KBM-7 (cell line): ENCODE measurements at regions not wholly inside any gene's neighbourhood (a gene's known extent, or its start where the extent isn't known, plus 50 kb on each side); places are given as distances from the start of the nearest gene placed in this dataset.
A peak's percentile ranks its signal among the peaks of the same experiment; 100 is the strongest.
"Not testable (repeated sequence)": the region's sequence is repeated elsewhere in the genome, so short reads cannot be mapped to it uniquely, and the experiment has no call there.

Experiments
- DNase-seq: peaks from one replicate; pipeline ENCODE4 v3.0.0-alpha.2; 2015
- in situ Hi-C: fragments of 300-500 bp; cut with MboI; formaldehyde crosslinking; loops from 2 replicates; pipeline ENCODE4 v1.14.3; 2020; ENCODE audit warnings: low sequenced_read_pairs, low pct_unique_long_range_greater_than_20kb, mixed read lengths

DNA sequence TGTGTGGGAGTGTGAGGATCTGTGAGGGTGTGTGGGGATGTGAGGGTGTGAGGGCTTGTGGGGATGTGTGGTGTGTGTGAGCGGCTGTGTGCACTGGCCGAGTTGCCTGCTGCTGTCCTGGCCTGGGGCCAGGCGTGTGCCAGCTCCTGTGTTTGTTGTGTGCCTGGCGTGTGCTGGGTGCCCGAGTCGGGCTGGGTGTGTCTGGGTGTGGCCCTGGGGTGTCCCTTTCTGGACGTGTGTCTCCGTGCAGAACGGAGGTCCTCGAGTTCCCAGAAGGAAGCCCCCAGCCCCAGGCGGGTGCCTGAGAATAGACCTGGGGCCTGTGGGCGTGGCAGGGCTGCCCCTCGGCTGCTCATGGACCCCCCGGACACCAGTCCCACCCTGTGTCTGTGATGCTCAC, 157.7 kb downstream of the TMEM121 start:
- DNase-seq, in situ Hi-C loops: not testable (repeated sequence)

DNA sequence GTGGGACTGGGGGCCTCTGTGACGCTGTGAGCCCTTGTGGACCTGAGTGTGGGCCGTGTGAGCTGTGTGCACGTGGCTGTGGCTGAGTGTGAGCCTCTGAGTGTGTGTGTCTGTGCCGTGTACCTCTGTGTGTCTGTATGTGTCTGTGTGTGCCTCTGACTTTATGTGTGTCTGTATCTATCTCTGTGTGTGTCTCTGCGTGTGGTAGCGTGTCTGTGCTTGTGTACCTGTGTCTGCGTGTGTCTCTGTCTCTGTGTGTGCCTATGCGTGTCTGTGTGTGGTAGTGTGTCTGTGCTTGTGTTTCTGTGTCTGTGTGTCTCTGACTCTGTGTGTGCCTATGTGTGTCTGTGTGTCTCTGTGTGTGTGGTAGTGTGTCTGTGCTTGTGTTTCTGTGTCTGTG, 158.2 kb downstream of the TMEM121 start:
- in situ Hi-C loops, DNase-seq: not testable (repeated sequence)

DNA sequence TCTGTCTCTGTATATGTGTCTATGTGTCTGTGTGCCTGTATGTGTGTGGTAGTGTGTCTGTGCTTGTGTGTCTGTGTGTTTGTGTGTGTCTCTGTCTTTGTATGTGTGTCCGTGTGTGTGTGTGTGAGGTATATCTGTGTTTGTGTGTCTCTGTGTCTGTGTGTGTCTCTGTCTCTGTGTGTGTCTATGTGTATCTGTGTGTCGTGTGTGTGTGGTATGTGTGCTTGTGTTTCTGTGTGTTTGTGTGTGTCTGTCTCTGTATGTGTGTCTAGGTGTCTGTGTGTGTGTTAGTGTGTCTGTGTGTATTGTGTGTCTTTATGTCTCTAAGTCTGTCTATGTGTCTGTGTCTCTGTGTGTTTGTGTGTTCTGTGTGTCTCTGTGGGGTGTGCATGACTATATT, 158.6 kb downstream of the TMEM121 start:
- DNase-seq, result no peak
- in situ Hi-C loops, result no loop called here

DNA sequence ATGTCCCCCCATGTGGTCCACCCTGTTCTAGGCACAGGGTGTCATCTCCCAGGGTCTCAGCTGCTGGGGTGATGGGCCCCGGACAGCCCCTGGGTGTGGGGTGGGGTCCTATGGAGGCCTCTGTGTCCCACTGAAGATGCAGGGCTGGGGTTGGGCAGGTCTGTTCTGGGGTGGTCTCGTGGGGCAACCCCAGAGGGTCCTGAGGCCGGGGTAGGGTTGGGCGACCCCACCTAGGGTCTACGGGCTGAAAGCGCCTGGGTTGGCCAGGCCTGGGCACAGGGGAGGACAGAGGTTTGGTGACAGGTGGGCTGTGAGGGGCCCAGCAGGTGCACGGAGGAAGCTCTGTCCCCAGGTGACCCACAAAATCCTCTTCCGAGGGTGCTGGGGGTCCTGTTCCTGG, 159.2 kb downstream of the TMEM121 start:
- DNase-seq, in situ Hi-C loops: not testable (repeated sequence)

GRCh38 chr14:105686050-105686449, 159.7 kb downstream of the TMEM121 start:
- in situ Hi-C loops, DNase-seq: not testable (repeated sequence)

GRCh38 chr14:105686462-105687170, 160.2 kb downstream of the TMEM121 start:
- in situ Hi-C loops, DNase-seq: not testable (repeated sequence)

DNA sequence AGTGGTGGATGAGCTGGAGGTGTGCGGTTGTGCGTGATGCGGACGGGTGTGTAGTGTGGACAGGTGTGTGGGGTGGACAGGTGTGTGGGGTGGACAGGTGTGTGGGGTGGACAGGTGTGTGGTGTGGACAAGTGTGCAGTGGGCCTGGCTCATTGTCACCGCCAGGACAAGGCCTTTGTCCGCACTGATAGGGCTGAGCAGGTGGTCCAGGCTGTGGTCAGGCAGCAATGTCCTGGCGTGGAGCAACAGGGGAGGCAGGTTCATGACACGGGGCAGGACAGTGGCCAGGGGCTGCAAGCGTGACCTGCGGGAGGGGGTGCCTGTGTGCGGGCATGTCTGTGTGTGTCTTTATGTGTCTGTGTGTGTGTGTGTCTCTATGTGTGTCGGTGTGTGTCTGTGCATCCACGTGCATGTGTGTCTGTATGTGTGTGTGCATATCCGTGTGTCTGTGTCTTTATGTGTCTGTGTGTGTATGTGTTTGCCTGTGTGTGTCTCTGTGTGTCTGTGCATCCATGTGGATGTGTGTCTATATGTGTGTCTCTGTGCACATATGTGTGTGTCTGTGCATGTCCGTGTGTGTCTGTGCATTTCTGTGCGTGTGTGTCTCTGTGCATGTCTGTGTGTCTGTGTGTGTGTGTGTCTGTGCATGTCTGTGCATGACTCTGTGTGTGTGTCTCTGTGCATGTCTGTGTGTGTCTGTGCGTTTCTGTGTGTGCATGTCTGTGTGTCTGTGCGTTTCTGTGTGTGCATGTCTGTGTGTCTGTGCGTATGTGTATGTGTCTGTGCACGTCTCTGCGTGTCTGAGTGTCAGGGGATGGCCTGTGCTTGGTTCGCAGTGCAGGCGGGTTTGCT, 161.0 kb downstream of the TMEM121 start:
- in situ Hi-C loops, DNase-seq: not testable (repeated sequence)

- peak; percentile 45 for DNase-seq
- in situ Hi-C loops, result not testable (repeated sequence)
These were observed 161.6 kb downstream of the TMEM121 start for GRCh38 chr14:105688023-105688351.

DNA sequence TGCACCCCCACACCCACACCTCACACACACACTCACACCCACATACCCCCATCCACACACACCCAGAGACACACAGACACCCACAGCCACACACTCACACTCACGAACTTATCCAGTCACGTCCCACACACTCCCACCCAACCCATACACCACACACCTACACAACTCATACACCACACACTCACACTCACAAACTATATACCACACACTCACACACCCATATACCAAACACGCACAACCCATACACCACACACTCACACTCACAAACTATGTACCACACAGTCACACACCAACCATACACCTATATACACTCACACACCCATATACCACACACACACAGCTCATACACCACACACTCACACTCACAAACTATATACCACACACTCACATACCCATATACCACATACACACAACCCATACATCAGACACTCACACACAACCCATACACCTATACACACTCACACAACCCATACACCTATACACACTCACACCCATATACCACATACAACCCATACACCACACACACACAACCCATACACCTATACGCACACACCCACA, 162.4 kb downstream of the TMEM121 start:
- DNase-seq, in situ Hi-C loops: not testable (repeated sequence)

DNA sequence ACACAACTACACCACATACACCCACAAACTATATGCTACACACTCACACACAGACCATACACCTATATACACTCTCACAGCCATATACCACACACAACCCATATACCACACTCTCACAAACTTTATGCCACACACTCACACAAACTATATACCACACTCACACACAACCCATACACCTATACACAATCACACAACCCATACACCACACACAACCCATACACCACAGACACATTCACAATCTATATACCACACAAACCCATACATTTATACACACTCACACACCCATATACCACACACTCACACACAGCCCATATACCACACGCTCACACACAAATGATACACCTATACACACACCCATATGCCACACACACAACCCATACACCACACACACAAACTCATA, 163.3 kb downstream of the TMEM121 start:
- DNase-seq, result no peak
- in situ Hi-C loops, result loop anchor here (5.0 kb wide), 1 partner anchor 117 kb away; no protein-coding TSS in a partner anchor

- DNase-seq, result no peak
These were observed 164.3 kb downstream of the TMEM121 start for GRCh38 chr14:105690671-105691070.

DNA sequence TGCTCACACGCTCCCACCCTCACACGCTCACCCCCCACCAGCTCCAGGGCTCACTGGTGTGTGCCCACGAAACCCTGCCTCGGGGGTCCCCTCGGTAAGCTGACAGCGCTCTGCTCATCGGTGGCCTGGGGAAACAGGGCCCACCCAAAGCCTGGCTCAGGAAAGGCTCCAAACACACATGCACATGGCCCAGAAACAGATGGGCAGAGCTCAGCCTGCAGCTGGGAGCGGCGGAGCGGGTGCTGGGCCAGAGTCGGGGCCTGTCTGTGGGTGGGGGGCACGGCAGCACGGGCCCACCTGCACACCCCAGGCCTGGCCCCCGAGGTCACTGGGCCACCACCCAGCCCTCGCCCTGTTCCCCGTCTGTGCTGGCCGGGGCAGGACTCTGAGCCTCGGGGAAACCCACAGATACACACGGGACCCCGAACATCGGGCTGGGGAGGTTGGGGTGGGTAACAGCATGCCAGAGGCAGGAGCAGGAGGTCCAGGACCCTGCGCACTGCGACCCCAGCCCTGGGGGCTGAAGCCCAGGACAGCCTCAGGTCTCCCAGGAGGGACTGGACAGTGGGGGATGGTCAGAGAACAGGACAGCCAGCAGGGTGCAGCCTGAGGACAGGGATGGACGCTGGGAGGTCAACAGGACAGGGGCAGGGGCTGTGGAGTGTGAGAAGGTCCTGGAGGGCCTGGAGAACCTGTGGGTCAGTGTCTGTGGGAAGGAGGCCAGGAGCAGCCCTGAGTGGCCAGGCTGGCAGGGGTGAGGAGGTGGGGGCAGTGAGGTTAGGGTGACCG, 165.1 kb downstream of the TMEM121 start:
- in situ Hi-C loops, result loop anchor here (5.0 kb wide), 1 partner anchor 119 kb away; no protein-coding TSS in a partner anchor
- DNase-seq, result not testable (repeated sequence)

More at GRCh38 chr14:105690671-105691070, 164.3 kb downstream of the TMEM121 start:
- in situ Hi-C loops, result loop anchor here (5.0 kb wide), 1 partner anchor 118 kb away; no protein-coding TSS in a partner anchor

DNA sequence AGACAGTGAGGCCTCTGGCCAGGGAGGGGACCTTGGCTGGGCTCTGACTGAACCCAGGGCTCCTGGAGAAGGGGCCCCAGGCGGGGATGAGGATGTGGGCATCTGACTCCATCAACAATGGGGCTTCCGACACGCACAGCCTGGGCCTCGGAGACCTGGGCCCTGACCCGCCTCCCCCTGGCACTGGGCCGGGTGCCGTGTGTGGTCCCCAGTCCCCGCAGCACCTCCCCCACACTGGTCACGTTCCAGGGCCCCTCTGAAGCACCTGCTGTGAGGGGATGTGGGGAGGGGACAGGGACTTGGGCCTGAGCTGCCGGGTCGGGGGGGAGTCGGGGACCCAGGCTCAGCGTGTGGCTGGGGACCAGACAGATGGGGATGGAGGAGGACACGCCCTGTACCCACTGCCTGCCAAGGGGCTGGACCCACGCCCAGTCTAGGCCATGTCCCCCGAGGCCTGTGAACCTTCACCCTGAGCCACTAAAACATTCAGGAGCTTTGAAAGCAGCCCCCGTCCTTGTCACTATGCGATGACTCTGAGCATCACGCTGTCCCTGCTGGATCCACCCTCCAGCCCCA, 165.8 kb downstream of the TMEM121 start:
- in situ Hi-C loops, result loop anchor here (5.0 kb wide), 1 partner anchor 120 kb away; no protein-coding TSS in a partner anchor
- not testable (repeated sequence) for DNase-seq

- in situ Hi-C loops, result loop anchor here (5.0 kb wide), 1 partner anchor 123 kb away; no protein-coding TSS in a partner anchor
- DNase-seq, result no peak
These were observed 168.6 kb downstream of the TMEM121 start for GRCh38 chr14:105694961-105695360.

GRCh38 chr14:105696388-105696787, 170.0 kb downstream of the TMEM121 start:
- in situ Hi-C loops, DNase-seq: not testable (repeated sequence)

DNA sequence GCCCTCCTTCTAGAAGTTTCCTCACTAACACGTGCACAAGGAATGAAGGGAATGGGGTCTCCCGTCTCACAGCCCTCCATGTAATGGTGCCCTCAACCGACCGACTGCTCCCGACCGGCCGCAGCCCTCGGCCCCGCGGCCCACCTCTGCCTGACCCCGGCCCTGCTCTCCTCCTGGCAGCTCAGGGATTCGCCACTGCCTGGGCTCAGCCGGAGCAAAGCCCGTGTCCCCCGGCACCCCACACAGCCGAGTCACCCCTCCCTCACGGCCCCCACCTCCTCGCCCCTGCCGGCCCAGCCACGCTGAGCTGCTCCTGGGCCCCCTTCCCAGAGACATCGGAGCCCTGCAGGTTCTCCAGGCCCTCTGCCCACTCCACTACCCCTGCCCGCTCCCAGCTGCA, 171.0 kb downstream of the TMEM121 start:
- DNase-seq, in situ Hi-C loops: not testable (repeated sequence)

DNA sequence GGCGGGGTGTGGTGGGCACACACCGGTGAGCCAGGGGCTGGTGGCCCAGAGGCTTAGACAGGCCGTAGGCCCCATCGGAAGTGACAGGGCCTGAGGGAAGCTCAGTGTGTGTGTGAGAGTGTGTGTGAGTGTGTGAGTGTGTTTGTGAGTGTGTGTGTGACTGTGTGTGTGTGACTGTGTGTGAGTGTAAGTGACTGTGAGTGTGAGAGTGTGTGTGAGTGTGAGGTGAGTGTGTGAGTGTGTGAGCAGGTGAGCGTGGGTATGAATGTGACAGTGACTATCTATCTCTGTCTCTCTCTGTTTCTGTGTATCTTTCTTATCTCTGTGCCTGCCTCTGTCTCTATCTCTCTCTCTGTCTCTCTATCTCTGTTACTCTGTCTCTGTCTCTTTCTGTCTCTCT, 171.6 kb downstream of the TMEM121 start:
- DNase-seq, in situ Hi-C loops: not testable (repeated sequence)

DNA sequence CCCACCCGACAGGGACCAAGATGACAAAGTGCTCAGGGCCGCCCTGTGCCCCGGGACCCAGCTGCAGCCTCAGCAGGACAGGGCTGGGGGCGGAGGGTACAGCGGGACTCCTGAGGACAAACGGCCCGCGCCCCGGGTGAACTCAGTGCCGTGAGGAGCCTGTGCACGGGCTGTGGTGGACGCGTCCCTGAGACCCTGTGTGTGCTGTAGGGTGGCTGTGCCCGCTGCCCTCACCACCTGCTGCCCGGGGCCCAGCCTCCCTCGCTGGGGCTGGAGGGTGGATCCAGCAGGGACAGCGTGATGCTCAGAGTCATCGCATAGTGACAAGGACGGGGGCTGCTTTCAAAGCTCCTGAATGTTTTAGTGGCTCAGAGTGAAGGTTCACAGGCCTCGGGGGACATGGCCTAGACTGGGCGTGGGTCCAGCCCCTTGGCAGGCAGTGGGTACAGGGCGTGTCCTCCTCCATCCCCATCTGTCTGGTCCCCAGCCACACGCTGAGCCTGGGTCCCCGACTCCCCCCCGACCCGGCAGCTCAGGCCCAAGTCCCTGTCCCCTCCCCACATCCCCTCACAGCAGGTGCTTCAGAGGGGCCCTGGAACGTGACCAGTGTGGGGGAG, 172.7 kb downstream of the TMEM121 start:
- DNase-seq, in situ Hi-C loops: not testable (repeated sequence)
